H9 (cell line): ENCODE measurements at regions not wholly inside any gene's neighbourhood (a gene's known extent, or its start where the extent isn't known, plus 50 kb on each side); places are given as distances from the start of the nearest gene placed in this dataset.

ENCODE experiments used
- DNase-seq: peaks from one replicate; pipeline ENCODE4 v3.0.0-alpha.2; 2017
- H2AFZ ChIP-seq: one replicate; pipeline ENCODE4 v1.6.1; 2013; ENCODE audit warnings: mild to moderate bottlenecking, low read length, control low read depth, moderate library complexity
- H2AK5ac ChIP-seq: 2 replicates; pipeline ENCODE4 v1.6.1; 2013; ENCODE audit warnings: low read length, control low read depth, mixed read lengths; ENCODE audit not compliant: insufficient read length
- H2BK120ac ChIP-seq: one replicate; pipeline ENCODE4 v1.6.1; 2013; ENCODE audit warnings: low read depth, mild to moderate bottlenecking, low read length, control low read depth, inconsistent platforms; ENCODE audit not compliant: poor library complexity, severe bottlenecking
- H2BK12ac ChIP-seq: 2 replicates; pipeline ENCODE4 v1.6.1; 2013; ENCODE audit warnings: low read length, control low read depth, mixed read lengths, low read depth; ENCODE audit not compliant: insufficient read length
- H2BK15ac ChIP-seq: 2 replicates; pipeline ENCODE4 v1.6.1; 2013; ENCODE audit warnings: low read depth, low read length, control low read depth
- H2BK20ac ChIP-seq: one replicate; pipeline ENCODE4 v1.6.1; 2013; ENCODE audit warnings: low read depth, mild to moderate bottlenecking, low read length, control low read depth, inconsistent platforms; ENCODE audit not compliant: poor library complexity, severe bottlenecking
- H2BK5ac ChIP-seq: 2 replicates; pipeline ENCODE4 v1.6.1; 2013; ENCODE audit warnings: low read length, control low read depth, mixed read lengths; ENCODE audit not compliant: insufficient read length
- H3K14ac ChIP-seq: 2 replicates; pipeline ENCODE4 v1.6.1; 2013; ENCODE audit warnings: low read length, control low read depth; ENCODE audit not compliant: insufficient read depth
- H3K18ac ChIP-seq: 2 replicates; pipeline ENCODE4 v1.6.1; 2013; ENCODE audit warnings: low read depth, mild to moderate bottlenecking, mixed read lengths, low read length, control low read depth; ENCODE audit not compliant: insufficient read length
- H3K23ac ChIP-seq: 2 replicates; pipeline ENCODE4 v1.6.1; 2013; ENCODE audit warnings: low read length, control low read depth, mixed read lengths, low read depth; ENCODE audit not compliant: insufficient read length
- H3K23me2 ChIP-seq: 2 replicates; pipeline ENCODE4 v1.6.1; 2013; ENCODE audit warnings: low read depth, mild to moderate bottlenecking, mixed read lengths, low read length, control low read depth; ENCODE audit not compliant: insufficient read length, poor library complexity, severe bottlenecking
- H3K27ac ChIP-seq: 2 replicates; pipeline ENCODE4 v1.5.1; 2013; ENCODE audit warnings: low read length, control low read depth, mixed read lengths, low read depth; ENCODE audit not compliant: insufficient read length
- H3K27me3 ChIP-seq: 2 replicates; pipeline ENCODE4 v1.6.1; 2013; ENCODE audit warnings: low read length, control low read depth, inconsistent platforms; ENCODE audit not compliant: insufficient read depth
- H3K4ac ChIP-seq: 2 replicates; pipeline ENCODE4 v1.6.1; 2013; ENCODE audit warnings: low read depth, mild to moderate bottlenecking, control low read depth, inconsistent platforms, low read length, moderate library complexity
- H3K4me1 ChIP-seq: 2 replicates; pipeline ENCODE4 v1.6.1; 2013; ENCODE audit warnings: low read length, control low read depth, inconsistent platforms; ENCODE audit not compliant: insufficient read depth
- H3K4me2 ChIP-seq: 2 replicates; pipeline ENCODE4 v1.6.1; 2013; ENCODE audit warnings: low read length, control low read depth, mixed read lengths; ENCODE audit not compliant: insufficient read length, insufficient read depth
- H3K56ac ChIP-seq: 2 replicates; pipeline ENCODE4 v1.6.1; 2013; ENCODE audit warnings: low read depth, mild to moderate bottlenecking, mixed read lengths, low read length, control low read depth; ENCODE audit not compliant: insufficient read length
- H3K79me1 ChIP-seq: 2 replicates; pipeline ENCODE4 v1.6.1; 2013; ENCODE audit warnings: low read depth, mild to moderate bottlenecking, moderate library complexity, low read length, control low read depth, inconsistent platforms; ENCODE audit not compliant: insufficient read depth, poor library complexity, severe bottlenecking
- H3K79me2 ChIP-seq: 2 replicates; pipeline ENCODE4 v1.6.1; 2013; ENCODE audit warnings: low read length, control low read depth, inconsistent platforms; ENCODE audit not compliant: insufficient read depth
- H3K9ac ChIP-seq: 2 replicates; pipeline ENCODE4 v1.6.1; 2013; ENCODE audit warnings: low read length, control low read depth, mixed read lengths; ENCODE audit not compliant: insufficient read length; ENCODE audit errors: extremely low read depth
- H3K9me3 ChIP-seq: one replicate; pipeline ENCODE4 v1.6.1; 2013; ENCODE audit warnings: low read depth, low read length, inconsistent platforms; ENCODE audit not compliant: control insufficient read depth
- H3T11ph ChIP-seq: one replicate; pipeline ENCODE4 v1.6.1; 2013; ENCODE audit warnings: mild to moderate bottlenecking, low read length, control low read depth, inconsistent platforms
- H4K20me1 ChIP-seq: one replicate; pipeline ENCODE4 v1.6.1; 2013; ENCODE audit not compliant: control insufficient read depth, insufficient read length, insufficient read depth
- H4K5ac ChIP-seq: 2 replicates; pipeline ENCODE4 v1.6.1; 2013; ENCODE audit warnings: low read depth, mild to moderate bottlenecking, mixed read lengths, low read length, control low read depth; ENCODE audit not compliant: insufficient read length
- H4K8ac ChIP-seq: replicated peaks from 2 replicates; pipeline ENCODE4 v1.6.1; 2013; ENCODE audit warnings: low read length, control low read depth, mixed read lengths, low read depth; ENCODE audit not compliant: insufficient read length
- H4K91ac ChIP-seq: 2 replicates; pipeline ENCODE4 v1.6.1; 2013; ENCODE audit warnings: low read depth, mild to moderate bottlenecking, moderate library complexity, mixed read lengths, low read length, control low read depth; ENCODE audit not compliant: insufficient read length
- H3K27ac Mint-ChIP-seq, 3 experiments: 2 replicates in 2 of 3; 3 replicates in 1 of 3; pipeline ENCODE4 v1.8.0; 2020 to 2021; ENCODE audit warnings: mixed read lengths in 3 of 3, mild to moderate bottlenecking in 1 of 3, moderate library complexity in 1 of 3
- H3K27me3 Mint-ChIP-seq: 2 replicates; pipeline ENCODE4 v1.8.0; 2021; ENCODE audit warnings: low read depth, mild to moderate bottlenecking, moderate library complexity, mixed read lengths
- H3K36me3 Mint-ChIP-seq, 3 experiments: 2 replicates in 2 of 3; 3 replicates in 1 of 3; pipeline ENCODE4 v1.8.0; 2020 to 2021; ENCODE audit warnings: low read depth in 3 of 3, mixed read lengths in 3 of 3; ENCODE audit not compliant: insufficient read depth in 1 of 3
- H3K4me1 Mint-ChIP-seq, 2 experiments: 2 replicates each; pipeline ENCODE4 v1.8.0; 2020; ENCODE audit warnings: mixed read lengths in 2 of 2
- H3K4me3 Mint-ChIP-seq, 2 experiments: 2 replicates in 1 of 2; 3 replicates in 1 of 2; pipeline ENCODE4 v1.8.0; 2020 to 2021; ENCODE audit warnings: mild to moderate bottlenecking in 2 of 2, mixed read lengths in 2 of 2, moderate library complexity in 1 of 2
- H3K9me3 Mint-ChIP-seq, 2 experiments: 2 replicates in 1 of 2; 3 replicates in 1 of 2; pipeline ENCODE4 v1.8.0; 2020; ENCODE audit warnings: mild to moderate bottlenecking in 2 of 2, mixed read lengths in 2 of 2, moderate library complexity in 1 of 2
- WGBS: extraction: QIAGEN DNeasy Blood & Tissue Kit; methylation state at CpG from one replicate; pipeline ENCODE4 v1.1.7; 2013; ENCODE audit warnings: missing lambda C conversion rate, low lambda C conversion rate, mixed read lengths; ENCODE audit not compliant: insufficient read length; ENCODE audit errors: extremely low coverage; 5-methylcytosine and 5-hydroxymethylcytosine counted together
- TF ChIP-seq, protein P1 (sequence below): fragments of 200-600 bp; sonication (generic); conservative IDR thresholded peaks from 3 replicates; pipeline ENCODE4 v1.8.0; 2021; ENCODE audit warnings: antibody characterized with exemption, mild to moderate bottlenecking

DNA sequence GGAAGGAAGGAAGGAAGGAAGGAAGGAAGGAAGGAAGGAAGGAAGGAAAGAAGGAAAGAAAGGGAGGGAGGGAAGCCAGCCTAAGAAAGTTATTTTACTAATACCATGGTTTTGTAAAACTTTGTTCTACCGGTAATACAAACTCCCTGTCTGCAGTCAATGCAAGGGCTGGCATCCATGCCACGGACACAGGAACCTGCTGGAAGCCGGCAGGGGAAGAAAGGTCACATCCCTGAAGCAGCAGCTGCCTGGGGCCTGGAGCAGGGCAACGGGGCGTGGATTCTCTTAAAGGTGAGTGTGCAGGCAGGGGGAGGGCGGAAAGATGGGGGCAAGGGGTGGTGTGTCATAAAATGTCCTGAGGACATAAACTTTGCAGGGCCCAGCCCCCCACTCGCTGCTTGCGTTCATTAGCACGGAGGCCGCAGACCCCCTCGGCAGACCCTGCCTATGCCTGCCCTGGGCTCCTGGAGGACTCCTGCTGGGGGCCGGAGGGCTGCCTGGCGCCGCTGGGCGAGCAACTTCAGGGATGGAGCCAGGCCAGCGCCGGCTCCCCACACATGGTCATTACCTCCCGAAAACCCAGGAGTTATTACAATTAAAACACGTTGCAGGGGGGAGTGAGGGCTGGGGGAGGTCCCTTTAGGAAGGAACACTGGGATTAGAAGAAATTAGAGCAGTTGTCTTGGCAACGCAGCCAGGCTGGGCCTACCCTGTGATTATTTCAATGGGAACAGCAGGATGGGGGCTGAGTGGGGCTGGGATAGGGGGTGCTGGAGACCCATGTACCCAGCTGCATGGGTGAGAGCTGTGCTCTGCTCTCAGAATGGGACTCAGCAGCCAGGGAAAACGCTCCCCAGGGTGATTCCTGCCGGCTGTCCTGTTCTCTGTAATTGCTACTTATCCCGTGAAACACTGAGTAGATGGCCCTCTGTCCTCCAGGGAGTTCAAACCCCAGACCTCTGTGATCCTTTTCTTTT is 257.9 kb downstream of the SOX9 start:
- H3K23ac ChIP-seq, result no peak overlapping the region
- no peaks in the 10 kb centered on the region for H3K79me1 ChIP-seq
- H3K4me2 ChIP-seq, result no peak overlapping the region
- Mint-ChIP-seq H3K27me3 (peaks cover 2% of the 10 kb centered on the region; the same call in 1 of the 2 replicates), H3K4me3 (no peak overlapping the region), H3K27ac (no peak overlapping the region; a peak in 1 of 7 replicates), H3K4me1 (peaks cover 40 to 64% of the 10 kb centered on the region in 2 experiments), H3K36me3 (no peaks in the 10 kb centered on the region), H3K9me3 (no peaks in the 10 kb centered on the region)
- no peak overlapping the region for H3K4ac ChIP-seq
- H3K27ac ChIP-seq, result no peak overlapping the region
- no peak overlapping the region for H4K8ac ChIP-seq
- H2BK12ac ChIP-seq, result no peak overlapping the region
- no peak overlapping the region for H3T11ph ChIP-seq
- H3K9ac ChIP-seq, result no peak overlapping the region
- no peaks in the 10 kb centered on the region for H3K9me3 ChIP-seq
- WGBS, result no CpG with 5 or more reads among the region's 23 CpGs
- no peaks in the 10 kb centered on the region for H3K23me2 ChIP-seq
- no peak overlapping the region for H2BK120ac ChIP-seq
- H3K18ac ChIP-seq, result no peak overlapping the region
- no peak overlapping the region for H3K14ac ChIP-seq
- peaks cover 10% of the 10 kb centered on the region; the same call in 1 of the 2 replicates for H3K4me1 ChIP-seq
- H3K79me2 ChIP-seq, result no peaks in the 10 kb centered on the region
- TF ChIP-seq, protein P1, sequence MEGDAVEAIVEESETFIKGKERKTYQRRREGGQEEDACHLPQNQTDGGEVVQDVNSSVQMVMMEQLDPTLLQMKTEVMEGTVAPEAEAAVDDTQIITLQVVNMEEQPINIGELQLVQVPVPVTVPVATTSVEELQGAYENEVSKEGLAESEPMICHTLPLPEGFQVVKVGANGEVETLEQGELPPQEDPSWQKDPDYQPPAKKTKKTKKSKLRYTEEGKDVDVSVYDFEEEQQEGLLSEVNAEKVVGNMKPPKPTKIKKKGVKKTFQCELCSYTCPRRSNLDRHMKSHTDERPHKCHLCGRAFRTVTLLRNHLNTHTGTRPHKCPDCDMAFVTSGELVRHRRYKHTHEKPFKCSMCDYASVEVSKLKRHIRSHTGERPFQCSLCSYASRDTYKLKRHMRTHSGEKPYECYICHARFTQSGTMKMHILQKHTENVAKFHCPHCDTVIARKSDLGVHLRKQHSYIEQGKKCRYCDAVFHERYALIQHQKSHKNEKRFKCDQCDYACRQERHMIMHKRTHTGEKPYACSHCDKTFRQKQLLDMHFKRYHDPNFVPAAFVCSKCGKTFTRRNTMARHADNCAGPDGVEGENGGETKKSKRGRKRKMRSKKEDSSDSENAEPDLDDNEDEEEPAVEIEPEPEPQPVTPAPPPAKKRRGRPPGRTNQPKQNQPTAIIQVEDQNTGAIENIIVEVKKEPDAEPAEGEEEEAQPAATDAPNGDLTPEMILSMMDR, result no peak
- H4K91ac ChIP-seq, result no peak overlapping the region
- no peak overlapping the region for H4K5ac ChIP-seq
- no peak overlapping the region for H2AFZ ChIP-seq
- no peak overlapping the region for H2BK15ac ChIP-seq
- no peaks in the 10 kb centered on the region for H4K20me1 ChIP-seq
- no peaks in the 10 kb centered on the region for H3K27me3 ChIP-seq
- H2BK20ac ChIP-seq, result no peak overlapping the region
- DNase-seq, result no peak
- H3K56ac ChIP-seq, result no peak overlapping the region
- H2AK5ac ChIP-seq, result no peak overlapping the region
- H2BK5ac ChIP-seq, result no peak overlapping the region
